ENCODE measurements at regions not wholly inside any gene's neighbourhood (a gene's known extent, or its start where the extent isn't known, plus 50 kb on each side); places are given as distances from the start of the nearest gene placed in this dataset.
"Not testable (repeated sequence)": the region's sequence is repeated elsewhere in the genome, so short reads cannot be mapped to it uniquely, and the experiment has no call there.

DNA sequence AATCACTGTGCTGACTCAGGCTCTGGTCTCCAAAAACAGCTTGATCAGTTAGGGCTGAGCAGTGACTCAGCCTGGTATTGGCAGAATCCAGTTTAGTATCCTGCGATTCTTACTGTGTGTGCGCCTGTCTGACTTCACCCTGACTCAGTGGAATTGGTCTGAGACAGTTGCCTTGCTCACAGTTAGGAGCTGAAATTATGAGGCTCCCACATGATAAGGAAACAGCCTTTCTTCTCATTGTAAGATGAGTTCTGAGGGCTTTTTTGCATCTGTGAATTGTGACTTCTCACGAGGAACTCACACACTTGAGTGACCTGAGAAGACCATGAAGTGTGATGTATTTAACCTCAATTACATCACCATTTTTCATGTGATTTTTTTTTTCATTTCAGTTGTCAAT, 1282.4 kb downstream of the RPIA start:
- FAIRE-seq, result not testable (repeated sequence)

DNA sequence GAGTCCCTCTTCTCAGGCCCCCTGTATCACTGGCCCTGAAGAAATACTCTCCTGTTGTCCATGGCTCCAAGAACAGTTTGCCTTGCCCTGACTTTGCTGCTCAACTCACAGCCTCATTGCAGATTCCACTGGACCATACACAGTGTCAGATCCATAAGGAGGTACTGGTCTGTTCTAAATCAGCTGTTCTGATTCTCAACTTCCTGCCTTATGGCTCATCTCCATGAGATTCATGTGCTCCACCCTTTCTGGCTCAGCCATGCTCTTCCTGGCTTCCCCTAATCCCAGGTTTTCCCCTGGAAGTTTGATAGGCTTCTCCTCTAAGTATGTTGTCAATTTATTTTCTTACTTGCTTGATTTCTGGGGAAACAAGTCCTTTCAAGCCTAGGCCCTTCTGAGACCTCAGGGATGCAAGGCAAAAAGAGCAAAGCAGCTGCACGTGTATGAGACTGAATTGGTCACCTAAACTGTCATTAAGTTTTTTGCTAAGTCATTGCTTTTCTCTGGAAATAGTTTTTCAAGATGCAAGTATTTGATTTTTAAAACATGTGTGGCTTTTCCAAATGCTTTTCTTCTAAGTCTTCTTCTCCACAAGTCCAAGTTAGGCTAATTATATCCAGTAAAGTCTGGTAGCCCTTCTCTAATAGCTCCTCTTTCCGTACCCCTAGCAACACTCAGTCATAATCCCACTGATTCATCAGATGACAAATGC, 1288.5 kb downstream of the RPIA start:
- not testable (repeated sequence) for FAIRE-seq

DNA sequence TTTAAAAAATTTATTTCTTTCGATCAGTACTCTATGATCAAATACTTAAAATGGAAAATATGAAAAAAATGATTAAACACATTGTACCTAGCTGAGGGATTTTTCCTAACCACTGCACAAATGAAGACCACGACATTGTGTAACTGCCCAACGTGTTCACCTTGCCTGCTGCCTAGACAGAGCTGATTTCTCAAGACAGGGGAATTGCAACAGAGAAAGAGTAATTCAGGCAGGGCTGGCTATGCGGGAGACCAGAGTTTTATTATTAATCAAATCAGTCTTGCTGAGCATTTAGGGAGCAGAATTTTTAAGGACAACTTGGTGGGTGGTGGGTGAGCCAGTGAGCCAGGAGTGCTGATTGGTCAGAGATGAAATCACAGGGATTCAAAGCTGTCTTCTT, 1290.8 kb downstream of the RPIA start:
- FAIRE-seq, result not testable (repeated sequence)

GRCh38 chr2:89985650-89986049, 1294.2 kb downstream of the RPIA start:
- not testable (repeated sequence) for FAIRE-seq

GRCh38 chr2:89986532-89986931, 1295.1 kb downstream of the RPIA start:
- FAIRE-seq, result not testable (repeated sequence)

- FAIRE-seq, result not testable (repeated sequence)
Measured at GRCh38 chr2:89996779-89997178, 1305.3 kb downstream of the RPIA start.

- FAIRE-seq, result not testable (repeated sequence)
Measured at GRCh38 chr2:90004553-90004952, 1313.1 kb downstream of the RPIA start.

GRCh38 chr2:90010442-90011100, 1319.1 kb downstream of the RPIA start:
- FAIRE-seq, result not testable (repeated sequence)

- FAIRE-seq, result not testable (repeated sequence)
Measured at GRCh38 chr2:90011101-90011443, 1319.6 kb downstream of the RPIA start.

DNA sequence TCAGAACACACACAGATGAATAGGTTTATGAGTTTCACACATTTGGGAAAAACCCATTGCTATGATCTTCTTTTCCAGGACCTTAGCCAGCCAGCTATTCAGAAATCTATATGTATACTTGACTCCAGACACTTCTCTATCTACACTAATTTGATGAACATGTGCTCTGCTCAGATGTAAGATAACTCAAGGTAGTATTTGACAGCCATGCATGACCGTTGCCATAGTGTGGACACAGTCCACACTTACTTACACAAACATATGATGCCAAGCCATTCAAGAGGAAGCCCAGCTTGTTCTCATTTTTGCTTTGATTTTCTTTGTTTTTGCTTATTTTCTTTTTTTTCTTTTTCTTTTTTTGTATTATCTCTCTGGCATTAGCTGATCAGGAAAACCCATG, 1328.4 kb downstream of the RPIA start:
- FAIRE-seq, result not testable (repeated sequence)

DNA sequence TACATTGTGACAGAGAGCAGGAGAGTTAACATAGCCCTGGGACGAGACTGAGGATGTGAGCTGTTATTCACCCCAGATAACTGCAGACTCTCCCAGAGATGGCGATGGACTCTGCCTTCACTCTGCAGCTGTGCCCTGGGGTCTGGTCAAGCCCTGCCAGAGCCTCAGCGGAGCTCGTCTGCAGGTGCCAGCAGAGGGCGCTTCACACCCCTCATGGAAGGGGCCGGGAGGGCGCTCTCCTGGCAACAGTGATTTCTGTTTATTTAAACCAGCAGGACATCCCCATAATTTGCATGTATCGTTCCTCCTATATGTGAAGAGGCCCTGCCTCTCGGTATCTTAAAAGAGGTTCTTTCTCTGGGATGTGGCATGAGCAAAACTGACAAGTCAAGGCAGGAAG, 1329.8 kb downstream of the RPIA start:
- FAIRE-seq, result not testable (repeated sequence)

GRCh38 chr2:90027231-90027643, 1335.8 kb downstream of the RPIA start:
- FAIRE-seq, result peak; percentile 87

DNA sequence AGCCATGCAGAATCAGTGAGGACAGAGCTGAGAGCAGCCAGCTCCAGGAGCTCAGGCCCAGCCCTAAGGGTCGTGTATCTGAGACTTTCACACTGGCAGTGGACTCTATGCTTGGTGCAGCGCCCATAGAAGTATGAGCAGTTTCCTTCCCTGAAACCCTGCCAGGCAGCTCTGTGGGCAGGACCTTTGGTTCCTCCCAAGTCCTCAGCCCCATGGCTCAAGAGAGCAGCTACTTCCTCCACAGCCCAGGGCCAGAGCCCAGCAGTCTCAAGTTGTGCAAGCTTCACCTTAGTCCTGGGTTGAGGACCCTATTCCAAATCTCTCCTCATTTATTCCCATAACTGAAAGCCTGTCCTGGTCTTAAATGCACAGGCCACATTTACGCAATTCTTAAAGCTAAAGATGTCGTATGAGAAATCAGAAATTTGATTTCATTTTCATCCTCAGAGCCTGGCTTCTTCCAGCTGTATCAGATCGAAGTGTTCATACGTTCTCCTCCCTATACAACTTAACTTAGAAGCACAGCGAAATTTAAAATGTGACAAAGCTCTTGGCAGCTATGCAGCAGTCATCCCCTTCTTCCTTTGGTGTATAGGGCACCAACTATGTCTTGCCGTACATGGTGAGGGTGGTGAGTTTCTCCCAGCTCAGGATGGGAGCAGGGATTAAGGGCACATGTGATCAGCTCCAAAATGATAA, 1337.1 kb downstream of the RPIA start:
- FAIRE-seq, result not testable (repeated sequence)

DNA sequence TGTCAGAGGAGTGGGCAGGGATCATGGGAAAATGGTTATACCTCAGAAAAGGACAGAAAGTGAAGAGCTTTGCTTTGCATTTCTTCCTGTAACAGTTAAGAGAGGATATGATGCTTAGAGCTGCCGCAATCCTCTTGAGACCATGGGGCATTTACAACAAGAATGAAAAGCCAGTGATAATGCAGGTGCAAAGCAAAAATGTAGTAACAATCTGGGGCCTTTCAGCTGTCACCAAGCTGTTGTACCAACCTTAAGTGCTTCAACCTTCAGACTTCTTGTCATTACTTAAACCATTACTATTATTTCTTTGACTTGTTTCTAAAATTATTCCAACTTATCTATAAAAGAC, 1337.6 kb downstream of the RPIA start:
- FAIRE-seq, result not testable (repeated sequence)

GRCh38 chr2:90032269-90032668, 1340.8 kb downstream of the RPIA start:
- not testable (repeated sequence) for FAIRE-seq

DNA sequence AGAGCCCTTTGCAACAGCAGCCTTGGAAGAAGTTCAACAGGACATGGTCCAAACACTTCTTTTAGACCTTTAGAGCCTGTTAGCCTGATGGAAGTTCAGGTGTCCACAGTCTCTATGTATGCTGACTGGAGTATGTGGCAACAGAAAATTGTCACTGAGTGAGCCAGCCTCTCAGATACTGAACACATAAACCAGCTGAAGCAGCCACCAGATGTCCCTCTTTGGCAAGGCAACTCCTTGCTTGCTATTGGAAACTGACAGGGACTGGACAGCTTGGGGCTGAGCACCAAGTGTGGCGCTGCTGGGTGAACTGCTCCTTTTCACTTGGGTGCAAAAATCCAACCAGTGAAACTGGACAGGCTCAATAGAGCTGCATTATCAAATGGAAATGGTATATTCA, 1344.9 kb downstream of the RPIA start:
- FAIRE-seq, result not testable (repeated sequence)

GRCh38 chr2:90039093-90039492, 1347.6 kb downstream of the RPIA start:
- FAIRE-seq, result not testable (repeated sequence)

DNA sequence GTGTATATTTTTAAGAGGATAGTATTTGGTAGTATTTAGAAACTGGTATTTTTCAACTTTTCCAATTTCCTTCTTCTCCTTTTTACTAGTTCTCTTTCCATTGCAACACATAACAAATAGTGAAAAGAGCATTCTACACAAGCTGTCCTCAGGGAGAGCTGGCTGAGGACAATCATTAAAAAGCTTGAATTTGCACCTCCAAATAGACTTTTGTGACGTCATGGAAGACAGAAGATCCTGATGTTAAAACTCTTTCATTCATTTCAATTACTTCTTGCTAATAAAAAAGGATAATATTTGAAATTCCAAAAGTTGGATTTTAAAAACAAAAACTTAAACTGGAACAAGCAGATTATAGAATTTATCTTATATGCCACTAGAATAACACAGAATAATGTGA, 1356.3 kb downstream of the RPIA start:
- FAIRE-seq, result not testable (repeated sequence)

DNA sequence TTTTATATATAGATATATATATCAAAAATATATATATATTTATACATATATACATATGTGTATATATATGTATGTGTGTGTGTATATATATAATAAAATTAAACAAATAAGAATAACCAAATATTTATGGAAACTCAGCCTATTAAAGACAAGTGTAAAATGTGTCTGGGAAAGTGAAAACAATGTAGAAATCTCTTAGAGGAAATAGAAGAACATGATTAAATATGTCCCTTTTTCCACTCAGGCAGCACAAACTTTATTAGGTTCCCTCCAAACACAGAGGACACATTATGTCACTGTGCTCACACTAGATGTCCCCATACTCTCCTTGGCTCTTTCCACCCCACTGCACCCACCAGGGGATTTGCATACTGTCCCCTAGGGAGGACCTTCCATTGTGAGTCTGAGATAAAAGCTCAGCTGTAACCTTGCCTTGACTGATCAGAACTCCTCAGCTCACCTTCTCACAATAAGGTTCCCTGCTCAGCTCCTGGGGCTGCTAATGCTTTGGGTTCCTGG, 1360.7 kb downstream of the RPIA start:
- FAIRE-seq, result peak; percentile 92

- no peak for FAIRE-seq
Measured at GRCh38 chr2:90069290-90069894, 1377.9 kb downstream of the RPIA start.

GRCh38 chr2:90076311-90076710, 1384.8 kb downstream of the RPIA start:
- no peak for FAIRE-seq

DNA sequence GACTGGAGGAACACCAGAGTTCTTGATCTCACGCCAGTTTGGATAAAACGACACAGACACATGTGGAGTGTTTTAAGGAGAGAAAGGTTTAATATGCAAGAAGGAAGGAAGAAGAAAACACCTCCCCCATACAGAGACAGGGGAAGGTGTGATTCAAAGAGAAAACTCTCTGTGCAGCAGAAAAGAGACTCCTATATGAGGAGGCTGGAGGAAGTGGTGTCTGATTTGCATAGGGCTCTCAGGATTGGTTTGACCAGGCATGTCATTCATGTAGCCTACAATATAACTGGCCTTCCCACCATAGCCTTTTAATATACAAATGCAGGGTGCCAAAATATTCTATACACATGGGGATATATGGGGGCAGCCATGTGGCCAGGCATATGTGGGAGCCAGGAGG, 1386.5 kb downstream of the RPIA start:
- no peak for FAIRE-seq

DNA sequence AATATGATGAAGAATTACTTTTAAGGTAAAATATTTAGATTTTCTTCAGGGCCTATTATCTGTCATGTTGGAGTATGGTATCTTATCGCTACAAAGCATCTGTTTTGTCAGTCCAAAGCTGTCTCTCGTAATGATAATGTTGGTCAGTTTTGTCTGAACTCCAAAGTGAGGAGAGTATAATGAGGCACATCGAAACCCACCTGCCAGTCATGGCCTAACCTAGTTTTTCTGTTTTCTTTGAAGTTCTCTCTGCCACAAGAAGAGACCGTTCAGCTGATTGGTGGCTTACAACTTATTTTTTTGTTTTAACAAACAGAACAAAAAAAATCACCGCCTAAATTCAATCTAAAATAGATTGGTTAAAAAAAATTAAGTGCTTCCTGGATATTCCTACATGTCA, 1387.9 kb downstream of the RPIA start:
- no peak for FAIRE-seq

All from colon (tissue), 2 donors.